KOPT-K1 (cell line): ENCODE measurements at regions not wholly inside any gene's neighbourhood (a gene's known extent, or its start where the extent isn't known, plus 50 kb on each side); places are given as distances from the start of the nearest gene placed in this dataset.

Experiments
- H3K27ac ChIP-seq: fragments of 200-600 bp; sonication (generic); 2 replicates; pipeline ENCODE4 v1.5.1; 2016; ENCODE audit warnings: antibody characterized with exemption, mild to moderate bottlenecking, low read depth, low read length; ENCODE audit not compliant: poor library complexity, severe bottlenecking
- H3K36me3 ChIP-seq: fragments of 200-600 bp; sonication (generic); 2 replicates; pipeline ENCODE4 v1.5.1; 2017; ENCODE audit warnings: antibody characterized with exemption, mild to moderate bottlenecking, low read length, moderate library complexity; ENCODE audit not compliant: insufficient read depth
- H3K9me3 ChIP-seq: fragments of 200-600 bp; sonication (generic); 2 replicates; pipeline ENCODE4 v1.5.1; 2017; ENCODE audit warnings: antibody characterized with exemption, low read length, mild to moderate bottlenecking; ENCODE audit not compliant: insufficient read depth, poor library complexity, severe bottlenecking

DNA sequence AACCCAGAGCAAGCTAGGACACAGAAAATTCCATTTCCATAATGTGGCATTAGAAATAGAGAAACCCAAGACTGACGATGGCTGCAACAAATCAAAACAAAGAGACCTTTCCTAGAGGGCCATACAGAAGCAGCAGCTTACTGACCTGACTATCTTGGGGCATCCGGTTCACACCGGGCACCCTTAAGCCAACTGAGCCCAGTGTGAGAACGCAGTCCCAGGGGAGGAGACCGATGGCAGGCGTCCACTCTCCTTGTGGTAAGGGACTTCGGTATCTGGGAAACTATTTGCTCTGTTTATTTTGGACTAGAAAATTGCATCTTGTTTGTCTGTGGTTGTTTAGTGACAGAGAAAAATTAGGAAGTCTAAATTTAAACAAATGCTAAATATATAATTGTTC is 244.8 kb upstream of the COPS8 start:
- Histone ChIP-seq H3K27ac (no peak overlapping the region), H3K36me3 (no peaks in the 10 kb centered on the region), H3K9me3 (peaks cover 20% of the 10 kb centered on the region)

- Histone ChIP-seq H3K9me3 (peaks cover 15% of the 10 kb centered on the region), H3K27ac (no peak overlapping the region)
Measured at GRCh38 chr2:236841389-236841788, 244.3 kb upstream of the COPS8 start.

DNA sequence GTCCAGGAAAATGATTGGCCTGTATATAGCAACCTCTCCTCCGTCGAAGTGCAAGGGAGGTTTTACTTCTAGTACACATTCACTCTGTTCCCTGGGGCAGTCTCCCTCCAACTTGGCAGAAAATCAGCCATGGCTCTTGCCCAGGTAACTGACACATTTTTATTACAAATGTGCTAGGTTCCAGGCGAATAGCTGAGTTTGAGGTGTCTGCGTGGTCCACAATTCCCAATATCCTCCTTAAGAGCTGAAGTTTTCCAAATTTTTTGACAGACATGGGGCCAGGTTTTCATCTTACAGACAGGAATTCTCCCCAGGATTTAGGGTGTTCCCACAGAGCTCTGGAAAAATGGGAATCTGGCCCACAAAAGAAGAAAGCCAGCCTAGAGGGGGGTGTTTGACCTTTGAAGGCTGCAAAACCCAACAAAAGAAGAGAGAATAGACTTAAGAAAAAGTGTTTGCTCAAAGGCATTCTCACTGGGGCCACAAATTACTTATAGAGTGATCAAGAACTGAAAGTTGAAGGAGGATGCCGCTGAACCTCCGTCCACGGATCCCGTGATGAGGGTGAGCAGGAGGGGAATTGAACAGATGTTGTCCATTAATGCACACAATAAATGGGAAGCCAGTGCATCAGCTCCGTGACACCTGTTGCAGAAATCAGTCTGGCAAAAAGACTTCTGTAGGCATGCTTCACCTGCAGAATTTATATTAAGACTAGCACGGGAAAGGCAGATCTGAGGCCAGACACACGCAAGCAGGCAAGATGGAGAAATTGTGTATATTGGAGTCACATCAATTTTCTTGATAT is 242.3 kb upstream of the COPS8 start:
- Histone ChIP-seq H3K9me3 (peaks cover 15% of the 10 kb centered on the region), H3K36me3 (no peaks in the 10 kb centered on the region), H3K27ac (no peak overlapping the region)

More at GRCh38 chr2:236841389-236841788, 244.3 kb upstream of the COPS8 start:
- no peaks in the 10 kb centered on the region for H3K36me3 ChIP-seq

DNA sequence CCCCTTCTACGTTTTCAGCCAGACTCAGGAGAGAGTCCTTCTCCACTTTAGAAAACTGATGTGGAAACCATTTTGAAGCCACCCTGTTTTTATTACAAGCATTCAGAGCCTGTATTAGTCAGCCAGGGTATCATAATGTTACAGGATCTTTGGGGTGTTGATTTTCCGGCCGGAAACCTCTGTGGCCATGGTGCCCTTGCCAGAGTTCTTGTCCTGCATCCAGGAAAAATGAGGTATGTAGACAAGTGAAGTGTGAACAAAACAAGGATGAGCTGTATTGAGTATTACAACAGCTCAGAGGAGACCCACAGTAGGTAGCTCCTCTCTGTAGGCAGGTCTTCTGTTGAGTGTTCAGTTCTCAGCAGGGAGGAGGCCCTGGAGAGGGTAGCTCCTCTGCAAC is 241.0 kb upstream of the COPS8 start:
- Histone ChIP-seq H3K36me3 (no peaks in the 10 kb centered on the region), H3K9me3 (peaks cover 15% of the 10 kb centered on the region), H3K27ac (no peak overlapping the region)

GRCh38 chr2:236847023-236847422 is 238.7 kb upstream of the COPS8 start:
- H3K9me3 ChIP-seq = peaks cover 15% of the 10 kb centered on the region
- H3K36me3 ChIP-seq = no peaks in the 10 kb centered on the region
- H3K27ac ChIP-seq = no peak overlapping the region

DNA sequence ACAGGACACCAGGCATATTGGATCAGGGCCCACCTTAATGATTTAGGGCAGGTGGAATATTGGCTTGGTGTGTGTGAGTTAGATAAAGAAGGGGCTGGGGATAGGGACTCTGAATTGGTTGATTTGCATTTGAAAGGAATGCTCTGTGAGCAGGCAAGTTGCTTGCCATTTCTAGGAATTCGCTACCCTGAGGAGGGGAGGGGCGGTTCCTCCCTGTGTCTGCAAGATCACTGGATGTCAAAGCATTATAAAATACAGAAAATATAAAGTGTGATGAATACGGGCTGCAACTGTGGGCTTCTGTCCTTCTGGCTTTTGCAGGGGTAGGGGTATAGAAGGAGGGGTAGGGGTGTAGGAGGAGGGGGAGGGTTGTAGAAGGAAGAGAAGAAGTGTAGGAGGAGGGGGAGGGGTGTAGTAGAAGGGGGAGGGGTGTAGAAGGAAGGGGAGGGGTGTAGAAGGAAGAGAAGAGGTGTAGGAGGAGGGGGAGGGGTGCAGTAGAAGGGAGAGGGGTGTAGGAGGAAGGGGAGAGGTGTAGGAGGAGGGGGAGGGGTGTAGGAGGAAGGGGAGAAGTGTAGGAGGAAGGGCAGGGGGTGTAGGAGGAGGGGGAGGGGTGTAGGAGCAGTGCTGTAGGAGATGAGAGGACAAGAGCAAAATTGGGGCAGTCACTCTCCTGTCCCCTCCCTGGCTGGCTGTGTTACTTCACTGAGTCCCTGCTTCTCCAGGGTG is 238.0 kb upstream of the COPS8 start:
- Histone ChIP-seq H3K9me3 (peaks cover 15% of the 10 kb centered on the region), H3K27ac (no peak overlapping the region), H3K36me3 (no peaks in the 10 kb centered on the region)

DNA sequence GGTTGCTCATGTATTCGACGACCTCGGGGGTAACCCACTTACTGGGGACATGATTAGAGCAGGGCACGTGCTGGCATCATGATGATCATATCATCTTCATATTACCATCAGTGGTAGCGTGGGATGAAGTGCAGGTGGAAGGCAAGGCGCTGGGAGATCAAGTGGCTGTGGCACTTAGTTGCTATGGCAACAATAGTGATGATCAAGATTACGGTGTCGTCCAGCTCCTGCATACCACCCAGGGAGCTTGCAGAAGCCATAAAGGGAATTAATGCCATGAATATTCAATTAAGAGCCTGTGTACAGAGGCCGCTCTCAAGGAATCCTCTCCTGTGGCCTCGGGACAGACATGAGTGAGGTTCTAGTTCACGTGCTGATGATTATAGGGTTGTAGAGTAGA is 237.2 kb upstream of the COPS8 start:
- Histone ChIP-seq H3K27ac (no peak overlapping the region), H3K36me3 (no peaks in the 10 kb centered on the region), H3K9me3 (peaks cover 15% of the 10 kb centered on the region)

DNA sequence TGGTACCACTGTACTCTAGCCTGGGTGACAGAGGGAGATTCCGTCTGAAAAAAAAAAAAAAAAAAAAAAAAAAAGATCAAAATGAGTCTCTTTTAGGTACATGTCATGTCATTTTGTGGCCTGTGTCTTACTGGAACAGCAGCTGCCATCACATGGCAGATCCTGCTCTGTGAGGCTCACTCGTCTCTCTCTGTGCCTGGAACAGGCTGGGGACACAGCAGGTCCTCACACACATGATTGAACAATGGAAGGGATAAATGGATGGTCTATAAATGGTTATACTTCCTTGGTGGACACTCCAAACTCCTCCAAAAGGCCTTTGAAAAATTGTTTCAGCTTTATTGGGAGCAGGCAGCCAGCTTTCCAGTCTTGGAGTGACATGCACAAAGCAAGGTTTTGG is 236.2 kb upstream of the COPS8 start:
- Histone ChIP-seq H3K36me3 (no peaks in the 10 kb centered on the region), H3K27ac (no peak overlapping the region), H3K9me3 (peaks cover 11% of the 10 kb centered on the region)

GRCh38 chr2:236849940-236850339 is 235.7 kb upstream of the COPS8 start:
- no peaks in the 10 kb centered on the region for H3K36me3 ChIP-seq
- H3K9me3 ChIP-seq = peaks cover 7% of the 10 kb centered on the region
- H3K27ac ChIP-seq = no peak overlapping the region

DNA sequence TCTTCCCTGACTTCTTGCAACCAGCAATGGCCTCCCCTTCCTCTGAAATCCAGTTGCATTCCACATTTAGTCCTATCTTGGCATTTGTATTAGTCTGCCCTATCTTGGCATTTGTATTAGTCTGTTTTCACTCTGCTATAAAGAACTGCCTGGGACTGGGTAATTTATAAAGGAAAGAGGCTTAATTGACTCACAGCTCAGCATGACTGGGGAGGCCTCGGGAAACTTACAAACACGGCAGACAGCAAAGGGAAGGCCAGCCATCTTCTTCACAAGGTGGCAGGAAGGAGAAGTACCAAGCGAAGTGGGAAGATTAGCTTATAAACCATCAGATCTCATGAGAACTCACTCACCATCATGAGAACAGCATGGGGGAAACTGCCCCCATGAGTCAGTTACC is 234.5 kb upstream of the COPS8 start:
- Histone ChIP-seq H3K9me3 (no peaks in the 10 kb centered on the region), H3K27ac (no peak overlapping the region), H3K36me3 (no peaks in the 10 kb centered on the region)

GRCh38 chr2:236852100-236852976 is 233.4 kb upstream of the COPS8 start:
- Histone ChIP-seq H3K27ac (no peak overlapping the region), H3K9me3 (no peaks in the 10 kb centered on the region), H3K36me3 (no peaks in the 10 kb centered on the region)

- Histone ChIP-seq H3K27ac (no peak overlapping the region), H3K36me3 (no peaks in the 10 kb centered on the region), H3K9me3 (no peaks in the 10 kb centered on the region)
Measured at GRCh38 chr2:236852977-236853374, 232.7 kb upstream of the COPS8 start.

DNA sequence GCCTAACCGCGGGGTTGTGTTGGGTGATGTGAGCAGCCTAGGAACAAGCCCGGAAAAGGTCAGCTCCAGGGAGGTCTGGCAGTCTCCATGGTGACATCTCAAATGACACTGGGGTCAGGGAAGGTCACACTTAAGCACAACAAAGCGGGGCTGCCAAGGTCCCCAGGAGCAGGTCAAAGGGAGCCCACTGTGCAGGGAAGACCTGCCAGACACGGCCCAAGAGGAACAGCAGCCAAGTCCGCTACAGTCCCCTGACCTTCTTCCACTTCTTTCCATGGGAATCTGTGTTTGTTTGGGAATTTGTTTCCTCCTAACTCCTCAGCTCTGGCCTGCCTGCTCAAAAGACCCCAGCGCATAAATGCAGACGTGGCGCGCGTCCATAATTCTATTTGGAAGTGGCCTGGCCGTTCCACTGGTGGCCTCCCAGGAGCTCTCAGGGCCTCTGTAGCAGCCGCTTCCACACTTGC is 232.1 kb upstream of the COPS8 start:
- Histone ChIP-seq H3K9me3 (no peaks in the 10 kb centered on the region), H3K36me3 (no peaks in the 10 kb centered on the region), H3K27ac (no peak overlapping the region)

DNA sequence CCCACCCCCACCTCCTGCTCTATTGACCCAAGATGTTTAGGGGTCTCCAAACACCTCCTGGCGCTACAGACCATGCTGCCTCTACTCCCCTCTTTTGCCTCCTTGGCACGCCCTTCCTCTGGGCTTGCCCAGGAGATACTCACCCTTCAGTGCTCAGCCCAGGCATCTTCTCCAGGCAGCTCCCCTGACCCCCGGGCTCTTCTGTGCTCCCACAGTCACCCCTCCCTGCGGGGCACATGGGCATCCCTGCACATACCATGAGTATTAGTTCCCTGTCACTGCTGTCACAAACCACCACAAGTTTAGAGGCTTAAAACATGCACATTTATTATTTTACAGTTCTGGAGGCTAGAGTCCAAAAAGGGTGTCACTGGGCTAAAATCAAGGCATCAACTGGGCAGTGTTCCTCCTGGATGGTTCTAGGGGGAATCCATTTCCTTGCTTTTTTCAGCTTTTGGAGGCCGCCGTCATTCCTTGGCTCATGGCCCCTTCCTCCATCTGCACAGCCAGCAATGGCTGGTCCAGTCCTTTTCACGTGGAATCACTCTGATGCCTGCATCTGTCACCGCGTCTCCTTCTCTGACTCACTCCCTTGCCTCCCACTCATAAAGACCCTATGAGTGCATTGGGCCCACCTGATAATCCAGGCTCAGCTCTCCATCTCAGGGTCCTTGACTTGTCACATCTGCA is 230.4 kb upstream of the COPS8 start:
- Histone ChIP-seq H3K27ac (no peak overlapping the region), H3K36me3 (no peaks in the 10 kb centered on the region), H3K9me3 (no peaks in the 10 kb centered on the region)
